PFSK-1 (cell line): ENCODE measurements at regions not wholly inside any gene's neighbourhood (a gene's known extent, or its start where the extent isn't known, plus 50 kb on each side); places are given as distances from the start of the nearest gene placed in this dataset.

Source experiments
- FOXP2 ChIP-seq: optimal IDR thresholded peaks from 2 replicates; pipeline ENCODE3; 2011; ENCODE audit warnings: borderline replicate concordance, control low read depth, inconsistent platforms; ENCODE audit not compliant: insufficient read depth; ENCODE audit errors: extremely low read length, extremely low read depth
- POLR2AphosphoS5 ChIP-seq: IDR thresholded peaks from 2 replicates; pipeline ENCODE4 v1.6.1; 2012; ENCODE audit warnings: low read depth, mild to moderate bottlenecking, control low read depth, low read length, moderate library complexity
- REST ChIP-seq, 2 experiments: IDR thresholded peaks; 2 replicates each; pipeline versions ENCODE4 v1.6.1 to v1.8.0; 2011 to 2012; ENCODE audit warnings: low read depth in 2 of 2, low read length in 2 of 2, control low read depth in 1 of 2, inconsistent platforms in 1 of 2, mild to moderate bottlenecking in 1 of 2, moderate library complexity in 1 of 2; ENCODE audit not compliant: insufficient read depth in 1 of 2

GRCh38 chr2:66697366-66697765 lies 262.4 kb downstream of the MEIS1 start:
- TF ChIP-seq FOXP2: no peak
- no peak for TF ChIP-seq POLR2AphosphoS5
- TF ChIP-seq REST (IDR thresholded peaks at IDR 0.05; ENCODE audit: insufficient read depth in 1 of 2, low read depth in 2 of 2, low read length in 2 of 2): no peak
